ENCODE measurements at regions not wholly inside any gene's neighbourhood (a gene's known extent, or its start where the extent isn't known, plus 50 kb on each side); places are given as distances from the start of the nearest gene placed in this dataset.

- TF ChIP-seq ZNF114 (CRISPR knock-in tag; IDR thresholded peaks at IDR 0.05) (no peak), JUNB (IDR thresholded peaks at IDR 0.05; ENCODE audit: unreplicated experiment) (no peak), EZH2phosphoT487 (IDR thresholded peaks at IDR 0.05; ENCODE audit: unreplicated experiment) (no peak), STAT1 (IDR thresholded peaks at IDR 0.05; ENCODE audit: unreplicated experiment) (no peak), REST (IDR thresholded peaks at IDR 0.05; ENCODE audit: unreplicated experiment) (no peak)
Measured at GRCh38 chr7:142362349-142362748, 104.5 kb upstream of the PRSS58 start (continued).

GRCh38 chr7:142359694-142360279 lies 101.9 kb upstream of the PRSS58 start:
- Histone ChIP-seq H3K4me3 (no peak overlapping the region), H2AFZ (no peak overlapping the region), H3K79me2 (replicated peaks; ENCODE audit: insufficient read depth) (no peaks in the 10 kb centered on the region), H3K4me1 (ENCODE audit: insufficient read depth) (peaks cover 38% of the 10 kb centered on the region), H3K36me3 (ENCODE audit: insufficient read depth) (no peaks in the 10 kb centered on the region), H4K20me1 (replicated peaks; ENCODE audit: insufficient read depth) (no peaks in the 10 kb centered on the region), H3K4me2 (peak overlapping the region; percentile 48; the same call in 1 of the 2 replicates), H3K9me2 (ENCODE audit: insufficient read depth) (no peaks in the 10 kb centered on the region), H3F3A (replicated peaks; ENCODE audit: low read depth) (peaks cover 2% of the 10 kb centered on the region; the same call in 1 of the 2 replicates), H3K27me3 (ENCODE audit: insufficient read depth) (no peaks in the 10 kb centered on the region), H3K27ac (ENCODE audit: low read depth) (no peak overlapping the region)
- Mint-ChIP-seq H3K36me3 (ENCODE audit: low read depth) (peaks cover 17% of the 10 kb centered on the region), H3K4me3 (no peak overlapping the region), H3K27ac (no peak overlapping the region), H3K9me3 (peaks cover 24% of the 10 kb centered on the region), H3K4me1 (peaks cover 40% of the 10 kb centered on the region), H3K27me3 (ENCODE audit: insufficient read depth, low read depth, poor library complexity) (peaks cover 4% of the 10 kb centered on the region)
- ATAC-seq: no peak
- DNase-seq (ENCODE audit: low spot score): no peak
- no peak for TF ChIP-seq ZNF462 (CRISPR knock-in tag; IDR thresholded peaks at IDR 0.05)
- no peak for TF ChIP-seq STAT1 (IDR thresholded peaks at IDR 0.05; ENCODE audit: unreplicated experiment)
- no peak for TF ChIP-seq ETS1 (IDR thresholded peaks at IDR 0.05)
- TF ChIP-seq ZNF114 (CRISPR knock-in tag; IDR thresholded peaks at IDR 0.05): no peak
- TF ChIP-seq NANOG (IDR thresholded peaks at IDR 0.05; ENCODE audit: borderline replicate concordance): no peak

All from GM23338 (cell line).